ENCODE measurements at regions not wholly inside any gene's neighbourhood (a gene's known extent, or its start where the extent isn't known, plus 50 kb on each side); places are given as distances from the start of the nearest gene placed in this dataset.

DNA sequence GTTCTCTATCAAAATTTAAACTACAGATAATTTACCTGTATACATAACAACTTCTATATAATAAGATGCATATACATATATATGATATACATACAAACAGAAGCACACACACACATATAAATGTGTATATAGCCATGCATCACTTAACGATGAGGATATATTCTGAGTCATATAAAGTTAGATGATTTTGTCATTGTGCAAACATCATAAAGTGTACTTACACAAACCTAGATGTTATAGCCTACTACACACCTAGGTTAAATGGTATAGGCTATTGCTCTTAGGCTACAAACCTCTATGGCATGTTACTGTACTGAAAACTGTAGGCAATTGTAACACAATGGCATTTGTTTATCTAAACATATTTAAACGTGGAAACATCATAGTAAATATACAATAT lies 937.6 kb upstream of the KCND2 start:
- Histone ChIP-seq H3K27me3 (replicated peaks; ENCODE audit: control insufficient read depth, insufficient read depth, low read length) (no peaks in the 10 kb centered on the region), H3K36me3 (ENCODE audit: control insufficient read depth, insufficient read depth, low read length) (no peaks in the 10 kb centered on the region), H3K4me3 (replicated peaks; ENCODE audit: low read depth, low read length) (no peak overlapping the region)
- no peak for DNase-seq (ENCODE audit: extremely low read depth, insufficient read length)
- TF ChIP-seq, protein P1, sequence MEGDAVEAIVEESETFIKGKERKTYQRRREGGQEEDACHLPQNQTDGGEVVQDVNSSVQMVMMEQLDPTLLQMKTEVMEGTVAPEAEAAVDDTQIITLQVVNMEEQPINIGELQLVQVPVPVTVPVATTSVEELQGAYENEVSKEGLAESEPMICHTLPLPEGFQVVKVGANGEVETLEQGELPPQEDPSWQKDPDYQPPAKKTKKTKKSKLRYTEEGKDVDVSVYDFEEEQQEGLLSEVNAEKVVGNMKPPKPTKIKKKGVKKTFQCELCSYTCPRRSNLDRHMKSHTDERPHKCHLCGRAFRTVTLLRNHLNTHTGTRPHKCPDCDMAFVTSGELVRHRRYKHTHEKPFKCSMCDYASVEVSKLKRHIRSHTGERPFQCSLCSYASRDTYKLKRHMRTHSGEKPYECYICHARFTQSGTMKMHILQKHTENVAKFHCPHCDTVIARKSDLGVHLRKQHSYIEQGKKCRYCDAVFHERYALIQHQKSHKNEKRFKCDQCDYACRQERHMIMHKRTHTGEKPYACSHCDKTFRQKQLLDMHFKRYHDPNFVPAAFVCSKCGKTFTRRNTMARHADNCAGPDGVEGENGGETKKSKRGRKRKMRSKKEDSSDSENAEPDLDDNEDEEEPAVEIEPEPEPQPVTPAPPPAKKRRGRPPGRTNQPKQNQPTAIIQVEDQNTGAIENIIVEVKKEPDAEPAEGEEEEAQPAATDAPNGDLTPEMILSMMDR (IDR thresholded peaks at IDR 0.05; ENCODE audit: insufficient read depth, low read length, poor library complexity, severe bottlenecking) = no peak

DNA sequence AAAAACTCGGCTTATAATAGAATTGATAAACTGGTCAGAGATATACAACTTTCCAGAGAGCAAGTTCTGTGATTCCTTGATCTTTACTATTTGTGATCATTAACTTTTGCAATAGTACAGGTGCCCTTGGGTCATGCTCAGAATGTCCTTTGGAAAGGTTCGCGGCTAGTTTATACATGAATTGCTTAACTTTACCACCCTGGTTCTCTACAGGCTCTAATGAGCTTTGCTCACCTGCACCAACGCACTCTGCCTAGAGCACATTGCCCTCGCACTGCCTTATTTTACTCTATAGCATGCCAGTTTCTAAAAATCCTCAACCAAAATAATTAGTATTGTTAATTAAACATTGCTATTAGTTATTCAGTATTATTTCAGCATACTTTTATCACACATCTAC lies 931.2 kb upstream of the KCND2 start:
- DNase-seq (ENCODE audit: extremely low read depth, insufficient read length) = no peak
- TF ChIP-seq, protein P1 (IDR thresholded peaks at IDR 0.05; ENCODE audit: insufficient read depth, low read length, poor library complexity, severe bottlenecking) = no peak
- Histone ChIP-seq H3K27me3 (replicated peaks; ENCODE audit: control insufficient read depth, insufficient read depth, low read length) (no peaks in the 10 kb centered on the region), H3K36me3 (ENCODE audit: control insufficient read depth, insufficient read depth, low read length) (no peaks in the 10 kb centered on the region), H3K4me3 (replicated peaks; ENCODE audit: low read depth, low read length) (no peak overlapping the region)

DNA sequence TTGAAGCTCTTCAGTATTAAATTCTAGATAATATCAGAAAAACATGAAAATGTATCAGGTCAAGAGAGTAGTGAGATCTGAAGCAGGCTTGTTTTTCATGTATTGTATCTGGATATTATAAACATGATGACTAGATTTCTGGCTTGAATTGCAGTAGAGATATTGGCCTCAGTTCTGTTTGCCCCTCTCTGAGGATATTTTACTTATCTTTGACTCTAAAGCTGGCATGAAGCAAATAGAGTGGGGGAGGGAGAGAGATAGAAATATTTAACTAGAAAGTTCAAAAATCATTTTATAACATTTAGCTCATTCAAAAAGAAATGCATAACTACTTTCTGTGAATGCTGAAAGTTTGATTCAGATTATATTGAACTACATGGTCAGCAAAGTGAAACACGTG lies 929.7 kb upstream of the KCND2 start:
- no peaks in the 10 kb centered on the region for H3K27me3 ChIP-seq (replicated peaks; ENCODE audit: control insufficient read depth, insufficient read depth, low read length)
- no peak for DNase-seq (ENCODE audit: extremely low read depth, insufficient read length)

DNA sequence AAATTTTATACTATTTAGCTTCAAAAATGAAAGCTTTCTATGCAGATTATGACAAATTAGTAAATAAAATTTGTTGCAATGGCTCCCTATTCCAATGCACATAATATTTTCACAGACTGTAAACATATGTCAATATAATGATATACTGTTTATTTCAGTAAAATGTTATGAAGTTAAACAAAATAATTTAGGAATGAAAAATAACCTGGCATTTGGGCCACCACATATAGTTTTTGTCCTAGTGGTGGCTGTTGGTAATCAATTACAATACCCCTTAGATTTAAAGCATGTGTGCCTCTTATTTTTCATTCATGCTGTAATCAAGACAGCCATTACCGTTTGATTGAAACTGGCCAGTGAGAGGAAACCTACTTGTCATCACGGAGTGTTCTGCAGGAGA lies 928.5 kb upstream of the KCND2 start:
- DNase-seq (ENCODE audit: extremely low read depth, insufficient read length) = no peak
- TF ChIP-seq, protein P1 (IDR thresholded peaks at IDR 0.05; ENCODE audit: insufficient read depth, low read length, poor library complexity, severe bottlenecking) = no peak
- H3K27me3 ChIP-seq (replicated peaks; ENCODE audit: control insufficient read depth, insufficient read depth, low read length) = no peaks in the 10 kb centered on the region

More for the DNA sequence above, 929.7 kb upstream of the KCND2 start:
- Histone ChIP-seq H3K36me3 (ENCODE audit: control insufficient read depth, insufficient read depth, low read length) (no peaks in the 10 kb centered on the region), H3K4me3 (replicated peaks; ENCODE audit: low read depth, low read length) (no peak overlapping the region)
- TF ChIP-seq, protein P1 (IDR thresholded peaks at IDR 0.05; ENCODE audit: insufficient read depth, low read length, poor library complexity, severe bottlenecking) = no peak

DNA sequence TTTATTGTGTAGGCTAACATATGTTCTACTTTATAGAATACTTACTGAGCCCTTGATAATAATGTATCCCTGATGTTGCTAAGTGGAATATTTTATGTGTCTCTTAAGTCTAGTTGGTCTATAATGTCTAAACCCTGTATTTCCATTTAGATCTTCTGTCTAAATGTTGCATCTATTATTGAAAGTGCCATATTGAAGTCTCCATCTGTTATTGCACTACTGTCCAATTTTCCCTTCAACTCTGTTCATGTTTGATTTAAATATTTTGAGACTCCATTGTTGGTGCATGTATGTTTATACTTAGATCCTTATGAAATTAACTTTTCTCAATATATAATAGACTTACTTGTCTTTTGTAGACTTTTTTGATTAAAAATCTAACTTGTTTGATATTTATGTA lies 924.5 kb upstream of the KCND2 start:
- Histone ChIP-seq H3K36me3 (ENCODE audit: control insufficient read depth, insufficient read depth, low read length) (no peaks in the 10 kb centered on the region), H3K4me3 (replicated peaks; ENCODE audit: low read depth, low read length) (no peak overlapping the region), H3K27me3 (replicated peaks; ENCODE audit: control insufficient read depth, insufficient read depth, low read length) (no peaks in the 10 kb centered on the region)
- TF ChIP-seq, protein P1 (IDR thresholded peaks at IDR 0.05; ENCODE audit: insufficient read depth, low read length, poor library complexity, severe bottlenecking) = no peak
- no peak for DNase-seq (ENCODE audit: extremely low read depth, insufficient read length)

More for the DNA sequence above, 928.5 kb upstream of the KCND2 start:
- H3K36me3 ChIP-seq (ENCODE audit: control insufficient read depth, insufficient read depth, low read length) = no peaks in the 10 kb centered on the region
- no peak overlapping the region for H3K4me3 ChIP-seq (replicated peaks; ENCODE audit: low read depth, low read length)

DNA sequence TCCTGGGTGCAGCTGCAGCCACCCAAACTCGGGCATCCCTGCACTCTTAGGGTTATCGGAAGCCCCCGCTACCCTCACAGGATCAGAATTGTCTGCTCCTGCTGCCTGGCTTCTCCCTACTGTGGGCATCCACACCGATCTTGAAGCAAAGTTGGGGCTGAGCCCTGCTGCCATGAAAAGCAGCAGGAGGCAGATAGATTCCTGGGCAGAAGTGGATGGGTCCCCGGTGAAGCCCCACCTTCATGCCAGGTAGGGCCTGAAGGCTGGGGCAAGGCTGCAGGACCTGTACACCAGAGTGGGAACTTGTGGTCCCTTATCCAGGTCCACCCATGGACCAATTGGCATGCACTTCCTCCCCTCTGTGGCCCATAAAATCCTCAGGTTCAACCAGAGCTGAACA lies 922.6 kb upstream of the KCND2 start:
- TF ChIP-seq, protein P1 (IDR thresholded peaks at IDR 0.05; ENCODE audit: insufficient read depth, low read length, poor library complexity, severe bottlenecking) = no peak
- Histone ChIP-seq H3K27me3 (replicated peaks; ENCODE audit: control insufficient read depth, insufficient read depth, low read length) (no peaks in the 10 kb centered on the region), H3K36me3 (ENCODE audit: control insufficient read depth, insufficient read depth, low read length) (no peaks in the 10 kb centered on the region), H3K4me3 (replicated peaks; ENCODE audit: low read depth, low read length) (no peak overlapping the region)
- DNase-seq (ENCODE audit: extremely low read depth, insufficient read length) = no peak
